ENCODE measurements at regions not wholly inside any gene's neighbourhood (a gene's known extent, or its start where the extent isn't known, plus 50 kb on each side); places are given as distances from the start of the nearest gene placed in this dataset.
"Not testable (repeated sequence)": the region's sequence is repeated elsewhere in the genome, so short reads cannot be mapped to it uniquely, and the experiment has no call there.

DNA sequence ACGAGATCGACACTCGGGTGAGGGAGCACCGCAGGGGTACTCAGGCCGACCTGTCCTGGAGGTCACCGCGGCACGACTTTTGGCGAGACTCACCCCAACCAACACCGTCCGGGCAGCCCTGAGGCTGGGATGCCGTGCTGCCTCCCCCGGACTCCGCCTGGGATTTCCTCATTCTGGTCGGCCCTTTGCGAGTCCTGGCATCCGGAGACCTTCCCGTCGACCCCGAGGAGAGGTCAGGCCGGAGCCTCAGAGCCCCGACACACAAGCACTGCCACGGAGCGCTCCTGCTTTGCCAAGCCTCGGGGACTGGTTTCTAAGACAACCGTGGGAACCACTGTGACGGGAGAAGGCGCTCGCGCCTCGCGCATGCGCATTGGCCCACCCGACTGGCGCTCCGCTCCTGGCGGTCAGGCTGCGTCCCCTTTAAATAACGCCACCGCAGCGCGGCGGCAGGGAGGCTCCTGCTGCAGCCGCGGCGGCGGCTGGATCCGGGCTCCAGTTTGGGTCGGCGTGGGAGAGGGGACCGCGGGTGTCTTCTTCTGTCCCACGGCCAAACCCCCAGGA is 166.4 kb upstream of the ZNF337 start:
- DNase-seq, result peak; percentile 92

DNA sequence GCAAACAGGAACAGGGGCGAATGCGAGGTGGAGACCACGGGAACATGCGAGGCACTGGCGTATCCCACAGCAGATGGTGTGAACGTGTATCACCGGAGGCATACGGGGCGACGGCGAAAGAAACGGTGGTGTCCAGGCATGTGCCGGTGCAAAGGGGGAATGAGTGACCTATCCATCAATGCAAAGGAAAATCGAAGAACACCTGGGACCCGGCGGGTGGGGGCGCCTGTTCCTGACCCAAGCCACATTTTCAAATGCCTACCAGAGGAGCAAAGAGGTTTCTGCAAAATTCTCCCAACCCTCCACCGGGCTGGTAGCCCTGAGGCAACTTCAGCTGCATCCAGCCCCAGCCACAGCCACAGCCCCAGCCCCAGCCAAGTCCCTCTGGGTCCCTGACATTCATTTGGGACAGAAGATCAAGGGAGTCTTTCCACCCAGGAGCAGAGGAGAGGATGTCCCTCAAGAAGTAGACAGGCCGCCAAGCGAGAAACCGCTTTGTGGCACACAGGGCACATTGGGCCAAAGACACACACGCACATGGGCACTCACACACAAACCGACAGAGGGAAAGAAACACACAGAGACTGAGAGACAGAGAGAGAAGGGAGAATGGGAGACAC is 164.0 kb upstream of the ZNF337 start:
- no peak for DNase-seq

DNA sequence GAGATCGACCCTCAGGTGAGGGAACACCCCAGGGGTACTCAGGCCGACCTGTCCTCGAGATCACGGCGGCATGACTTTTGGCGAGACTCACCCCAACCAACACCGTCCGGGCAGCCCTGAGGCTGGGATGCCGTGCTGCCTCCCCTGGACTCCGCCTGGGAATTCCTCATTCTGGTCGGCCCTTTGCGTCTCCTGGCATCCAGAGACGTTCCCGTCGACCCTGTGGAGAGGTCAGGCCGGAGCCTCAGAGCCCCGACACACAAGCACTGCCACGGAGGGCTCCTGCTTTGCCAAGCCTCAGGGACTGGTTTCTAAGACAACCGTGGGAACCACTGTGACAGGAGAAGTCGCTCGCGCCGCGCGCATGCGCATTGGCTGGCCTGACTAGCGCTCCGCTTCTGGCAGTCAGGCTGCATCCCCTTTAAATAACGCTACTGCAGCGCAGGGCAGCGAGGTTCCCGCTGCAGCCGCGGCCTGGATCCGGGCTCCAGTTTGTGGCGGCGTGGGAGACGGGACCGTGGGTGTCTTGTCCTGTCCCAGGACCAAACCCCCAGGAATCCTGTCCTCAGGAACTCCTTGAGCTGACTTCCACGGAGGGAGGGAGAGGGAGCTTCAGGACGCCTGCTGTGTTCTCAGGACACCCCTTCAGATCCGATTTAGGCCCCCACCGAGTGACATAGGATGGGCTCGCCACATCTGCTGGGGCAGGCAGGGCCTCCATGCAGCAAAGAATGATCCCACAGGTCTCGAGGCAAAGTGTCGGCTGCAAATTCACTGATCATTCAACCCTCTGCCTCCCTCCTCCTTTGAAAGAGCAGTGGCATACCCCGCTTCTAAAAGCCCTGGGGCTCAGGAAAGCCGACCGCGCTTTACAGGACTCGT is 163.2 kb upstream of the ZNF337 start:
- DNase-seq, result peak; percentile 91

DNA sequence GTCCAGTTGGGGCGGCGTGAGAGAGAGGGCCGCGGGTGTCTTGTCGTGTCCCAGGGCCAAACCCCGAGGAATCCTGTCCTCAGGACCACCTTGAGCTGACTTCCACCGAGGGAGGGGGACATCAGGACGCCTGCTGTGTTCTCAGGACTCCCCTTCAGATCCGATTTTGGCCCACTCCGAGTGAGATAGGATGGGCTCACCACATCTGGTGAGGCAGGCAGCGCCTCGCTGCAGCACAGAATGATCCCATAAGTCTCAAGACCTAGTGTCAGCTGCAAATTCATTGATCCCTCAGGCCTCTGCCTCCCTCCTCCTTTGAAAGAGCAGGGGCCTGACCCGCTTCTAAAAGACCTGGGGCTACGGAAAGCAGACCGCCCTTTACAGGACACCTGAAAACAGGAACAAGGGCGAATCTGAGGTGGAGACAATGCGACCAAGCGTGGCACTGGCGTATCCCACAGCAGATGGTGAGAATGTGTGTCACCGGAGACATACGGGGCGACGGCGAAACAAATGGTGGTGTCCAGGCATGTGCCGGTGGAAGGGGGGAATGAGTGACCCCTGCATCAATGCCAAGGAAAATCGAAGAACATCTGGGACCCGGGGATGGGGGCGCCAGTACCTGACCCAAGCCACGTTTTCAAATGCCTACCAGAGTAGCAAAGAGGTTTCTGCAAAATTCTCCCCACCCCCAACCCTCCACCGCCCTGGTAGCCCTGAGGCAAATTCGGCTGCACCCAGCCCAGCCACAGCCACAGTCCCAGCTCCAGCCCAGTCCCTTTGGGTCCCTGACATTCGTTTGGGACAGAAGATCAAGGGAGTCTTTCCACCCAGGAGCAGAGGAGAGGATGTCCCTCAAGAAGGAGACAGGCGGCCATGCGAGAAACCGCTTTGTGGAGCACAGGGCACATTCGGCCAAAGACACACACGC is 162.1 kb upstream of the ZNF337 start:
- no peak for DNase-seq

DNA sequence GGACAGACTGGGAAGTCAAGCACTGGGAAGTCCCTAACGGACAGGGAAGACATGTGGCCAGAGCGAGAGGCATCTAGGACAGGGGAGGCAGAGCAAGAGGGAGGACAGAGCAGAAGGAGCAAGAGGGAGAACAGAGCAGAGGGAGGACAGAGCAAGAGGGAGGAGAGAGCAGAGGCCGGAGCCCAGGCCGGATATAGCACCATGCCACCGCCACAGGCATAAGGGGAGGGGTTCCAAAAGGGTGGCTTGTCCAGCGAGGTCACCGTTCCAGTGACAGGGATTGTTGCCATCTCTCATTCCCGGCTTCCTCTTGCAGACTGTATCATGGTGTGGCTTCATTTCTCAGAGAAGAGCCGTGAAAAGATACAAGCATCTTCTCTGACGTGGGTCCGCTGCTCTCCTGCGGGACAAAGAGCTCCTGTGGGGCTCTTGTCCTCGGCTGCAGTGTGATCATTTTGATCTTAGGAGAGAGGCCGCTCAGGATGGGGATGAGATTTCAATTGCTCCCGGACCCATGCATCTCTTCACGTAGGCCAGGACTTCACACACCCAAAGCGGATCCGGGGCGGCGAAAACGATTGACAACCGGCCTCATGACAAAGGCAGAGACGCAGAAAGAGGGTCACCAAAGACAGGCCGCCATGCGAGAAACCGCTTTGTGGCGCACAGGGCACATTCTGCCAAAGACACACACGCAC is 160.6 kb upstream of the ZNF337 start:
- DNase-seq, result not testable (repeated sequence)

DNA sequence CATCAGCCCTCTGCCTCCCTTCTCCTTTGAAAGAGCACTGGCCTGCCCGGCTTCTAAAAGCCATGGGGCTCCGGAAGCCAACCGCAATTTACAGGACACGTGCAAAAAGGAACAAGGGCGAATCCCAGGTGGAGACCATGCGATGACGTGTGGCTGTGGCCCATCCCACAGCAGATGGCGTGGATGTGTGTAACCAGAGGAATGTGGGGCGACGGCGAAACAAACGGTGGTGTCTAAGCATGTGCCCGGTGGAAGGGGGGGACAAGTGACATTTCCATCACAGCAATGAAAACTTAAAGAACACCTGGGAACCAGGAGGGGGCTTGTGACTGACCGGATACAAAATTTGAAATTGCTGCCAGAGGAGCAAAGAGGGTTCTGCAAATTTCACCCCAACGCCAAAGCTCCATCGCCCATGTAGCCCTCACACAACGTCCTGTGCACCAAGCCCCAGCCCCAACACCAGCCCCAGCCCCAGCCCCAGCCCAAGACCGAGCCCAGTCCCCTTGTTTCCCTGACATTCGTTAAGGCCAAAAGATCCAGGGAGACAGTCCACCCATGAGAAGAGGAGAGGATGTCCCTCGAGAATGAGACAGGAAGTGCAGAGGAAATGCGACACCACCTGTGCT is 159.7 kb upstream of the ZNF337 start:
- DNase-seq, result no peak

DNA sequence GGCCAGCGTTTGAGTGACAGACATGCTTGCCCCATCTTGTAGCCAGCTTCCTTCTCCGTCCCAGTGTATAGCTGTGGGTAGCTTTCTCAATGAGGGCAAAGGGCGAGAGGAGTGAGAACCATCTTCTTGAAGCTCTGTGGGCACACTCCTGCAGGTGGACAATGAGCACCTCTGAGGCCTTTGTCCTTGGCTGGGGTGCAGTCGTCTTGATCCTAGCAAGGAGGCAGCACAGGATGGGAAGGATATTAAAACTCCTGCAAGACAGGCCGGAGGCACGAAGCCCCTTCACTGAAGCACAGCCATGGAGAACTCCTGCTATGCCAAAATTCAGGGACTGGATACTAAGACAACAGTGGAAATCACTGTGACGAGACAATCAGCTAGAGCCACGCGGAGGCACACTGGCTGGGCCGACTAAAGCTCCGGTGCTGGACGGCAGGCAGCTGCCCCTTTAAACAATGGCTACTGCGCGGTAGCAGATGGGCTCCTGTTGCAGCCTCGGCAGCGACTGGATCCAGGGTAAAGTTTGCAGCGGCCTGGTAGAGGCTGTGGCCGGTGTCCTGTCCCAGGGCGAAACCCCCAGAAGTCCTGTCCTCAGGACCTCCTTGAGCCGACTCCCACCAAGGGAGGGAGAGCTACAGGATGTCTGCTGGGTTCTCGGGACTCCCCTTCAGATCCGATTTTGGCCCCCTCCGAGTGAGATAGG is 159.0 kb upstream of the ZNF337 start:
- DNase-seq, result not testable (repeated sequence)

DNA sequence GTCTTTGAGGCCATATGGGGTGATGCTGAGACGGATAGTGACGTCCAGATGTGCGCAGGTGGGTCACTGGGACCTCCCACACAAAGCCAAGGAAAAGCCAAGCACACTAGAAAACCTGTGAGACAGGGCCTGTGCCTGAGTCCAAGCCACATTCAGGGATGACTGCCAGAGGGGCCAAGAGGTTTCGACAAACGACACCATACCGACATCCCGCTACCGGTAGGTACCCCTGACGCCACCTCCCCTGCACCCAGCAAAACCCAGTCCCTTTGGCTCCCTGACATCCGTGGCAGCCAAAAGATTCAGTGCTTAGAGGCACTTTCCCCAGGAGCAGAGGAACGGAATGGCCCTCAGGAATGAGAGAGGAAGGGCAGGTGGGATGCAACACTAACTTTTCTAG is 158.0 kb upstream of the ZNF337 start:
- DNase-seq, result not testable (repeated sequence)

DNA sequence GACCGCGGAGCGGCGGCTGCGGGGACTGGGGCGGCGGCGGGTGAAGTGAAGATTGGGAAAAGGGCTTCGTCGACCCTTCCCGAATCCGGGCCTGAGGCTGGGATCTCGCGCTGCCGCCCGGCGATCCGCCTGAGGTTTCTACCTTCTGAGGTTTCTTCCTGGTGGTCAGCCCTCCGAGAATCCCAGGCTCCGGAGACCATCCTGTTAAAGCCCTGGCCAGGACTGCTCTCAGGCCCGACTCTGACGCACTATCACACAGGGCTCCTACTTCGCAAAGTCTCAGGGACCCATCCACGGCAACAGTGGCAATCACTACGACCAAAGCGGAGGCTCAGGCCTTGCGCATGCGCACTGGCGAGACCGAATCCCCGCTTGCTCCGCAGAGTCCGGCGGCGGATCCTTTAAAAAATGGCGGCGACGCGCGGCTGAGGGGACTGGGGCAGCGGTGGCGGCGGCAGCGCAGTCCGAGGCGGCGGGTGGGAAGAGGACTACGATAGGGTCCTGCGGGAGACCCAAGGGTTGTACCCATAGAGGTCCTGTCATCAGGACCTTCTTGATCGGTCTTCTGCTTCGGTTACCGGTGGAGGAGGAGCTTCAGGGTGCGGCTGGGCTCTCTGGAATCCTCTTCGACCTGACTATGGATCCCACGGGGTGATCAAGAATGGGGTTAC is 157.2 kb upstream of the ZNF337 start:
- DNase-seq, result peak; percentile 91

DNA sequence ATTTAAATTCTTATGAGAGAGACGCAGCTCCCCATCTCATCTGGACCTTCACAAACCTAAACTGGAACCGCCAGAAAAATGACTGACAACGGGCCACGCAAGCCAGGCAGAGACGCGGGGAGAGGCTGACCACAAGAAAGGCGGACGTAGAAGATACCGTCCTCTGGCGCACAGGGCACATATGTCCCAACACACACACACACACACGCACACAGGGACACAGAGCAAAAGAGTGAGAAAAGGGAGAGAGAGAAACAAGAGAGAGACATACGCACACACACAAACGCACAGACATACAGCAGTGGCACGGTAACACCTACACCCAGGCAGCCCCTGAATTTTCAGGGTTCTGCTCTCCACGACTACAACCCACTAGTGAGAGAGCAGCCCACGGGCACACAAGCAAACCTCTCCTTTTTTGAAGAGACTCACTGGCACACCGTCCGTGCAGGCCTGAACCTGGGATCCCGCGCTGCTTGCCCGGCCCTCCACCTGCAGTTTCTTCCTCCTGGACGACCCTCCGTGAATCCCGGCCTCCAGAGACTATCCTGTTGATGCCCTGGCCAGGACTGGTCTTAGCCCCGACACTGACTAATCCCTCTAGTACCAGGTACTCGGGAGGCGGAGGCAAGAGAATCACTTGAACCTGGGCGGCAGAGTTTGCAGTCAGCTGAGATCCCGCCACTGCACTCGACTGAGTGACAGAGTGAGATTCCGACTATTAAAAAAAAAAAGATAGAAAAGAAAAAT is 156.5 kb upstream of the ZNF337 start:
- DNase-seq, result peak; percentile 23

DNA sequence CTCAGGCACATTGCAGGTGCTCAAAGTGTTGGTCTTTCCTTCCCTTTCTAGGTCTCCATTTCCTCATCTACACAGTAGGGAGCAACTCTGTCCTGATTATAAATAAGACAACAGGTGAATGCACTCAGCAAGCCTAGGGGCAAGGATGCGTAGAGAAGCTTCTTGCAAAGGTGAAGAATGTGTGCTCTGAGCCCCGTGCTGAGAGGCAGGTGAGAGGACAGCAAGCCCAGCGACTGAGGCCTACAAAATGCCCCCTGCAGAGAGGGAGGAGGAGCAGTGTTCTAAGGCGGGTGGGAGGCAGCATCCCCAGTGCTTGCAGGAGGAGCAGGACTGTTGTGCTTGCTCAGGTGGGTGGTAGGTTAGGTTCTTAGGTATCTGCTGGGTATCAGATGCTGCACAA is 153.5 kb upstream of the ZNF337 start:
- not testable (repeated sequence) for DNase-seq

DNA sequence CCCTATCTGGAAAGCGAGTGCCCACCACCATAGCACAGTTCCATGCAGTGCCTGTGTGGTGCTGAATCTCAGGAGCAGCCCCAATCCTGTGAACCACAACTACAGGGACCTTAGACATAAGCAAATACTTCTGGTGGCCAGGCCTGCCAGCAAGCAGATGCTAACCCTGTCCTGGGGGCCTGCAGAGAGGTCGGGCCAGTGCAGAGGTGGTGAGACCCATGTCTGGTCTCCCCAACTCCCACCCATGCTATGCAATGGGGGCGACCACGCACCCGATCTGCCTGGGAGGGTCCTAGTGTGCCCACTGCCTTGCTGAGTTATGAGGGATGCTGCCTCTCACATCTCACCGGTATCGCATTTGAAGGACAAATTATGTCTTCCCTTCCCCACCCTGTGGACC is 151.6 kb upstream of the ZNF337 start:
- no peak for DNase-seq

DNA sequence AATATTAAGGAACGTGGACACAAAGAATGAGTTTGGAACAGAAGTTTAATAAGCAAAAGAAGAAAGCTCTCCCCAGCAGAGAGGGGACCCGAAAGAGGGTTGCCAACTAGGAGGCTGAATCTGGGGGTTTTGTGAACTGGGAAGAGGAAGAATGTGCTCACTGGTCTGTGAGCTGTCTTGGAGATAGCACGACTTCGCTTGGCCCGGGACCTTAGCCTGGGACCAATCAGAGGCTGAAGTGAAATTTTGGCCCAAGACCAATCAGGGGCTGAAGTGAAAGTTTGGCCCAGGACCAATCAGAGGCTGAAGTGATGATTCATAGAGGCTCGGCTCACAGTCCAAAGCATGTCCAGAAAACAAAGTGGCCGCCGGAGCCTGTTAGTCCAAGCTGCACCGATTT is 148.0 kb upstream of the ZNF337 start:
- not testable (repeated sequence) for DNase-seq

DNA sequence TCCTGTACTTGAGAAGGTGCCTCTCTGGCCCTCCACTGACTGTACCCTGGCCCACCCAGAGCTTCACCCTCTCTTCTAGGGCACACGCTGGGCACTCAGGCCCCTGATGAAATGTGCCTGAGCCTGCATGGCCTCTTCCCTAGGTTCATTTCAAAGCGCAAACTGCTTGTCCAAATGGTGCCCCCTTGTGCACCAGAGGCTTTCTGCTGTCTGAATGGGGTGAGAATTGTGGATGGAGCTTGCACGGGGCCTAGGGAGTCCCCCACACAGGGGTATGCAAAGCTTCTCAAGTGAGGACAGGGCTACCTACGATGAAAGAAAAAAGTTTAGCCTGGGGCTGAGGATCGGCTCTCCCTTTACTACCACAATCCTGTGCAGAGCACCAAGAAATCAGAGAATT is 116.9 kb upstream of the ZNF337 start:
- DNase-seq, result not testable (repeated sequence)

DNA sequence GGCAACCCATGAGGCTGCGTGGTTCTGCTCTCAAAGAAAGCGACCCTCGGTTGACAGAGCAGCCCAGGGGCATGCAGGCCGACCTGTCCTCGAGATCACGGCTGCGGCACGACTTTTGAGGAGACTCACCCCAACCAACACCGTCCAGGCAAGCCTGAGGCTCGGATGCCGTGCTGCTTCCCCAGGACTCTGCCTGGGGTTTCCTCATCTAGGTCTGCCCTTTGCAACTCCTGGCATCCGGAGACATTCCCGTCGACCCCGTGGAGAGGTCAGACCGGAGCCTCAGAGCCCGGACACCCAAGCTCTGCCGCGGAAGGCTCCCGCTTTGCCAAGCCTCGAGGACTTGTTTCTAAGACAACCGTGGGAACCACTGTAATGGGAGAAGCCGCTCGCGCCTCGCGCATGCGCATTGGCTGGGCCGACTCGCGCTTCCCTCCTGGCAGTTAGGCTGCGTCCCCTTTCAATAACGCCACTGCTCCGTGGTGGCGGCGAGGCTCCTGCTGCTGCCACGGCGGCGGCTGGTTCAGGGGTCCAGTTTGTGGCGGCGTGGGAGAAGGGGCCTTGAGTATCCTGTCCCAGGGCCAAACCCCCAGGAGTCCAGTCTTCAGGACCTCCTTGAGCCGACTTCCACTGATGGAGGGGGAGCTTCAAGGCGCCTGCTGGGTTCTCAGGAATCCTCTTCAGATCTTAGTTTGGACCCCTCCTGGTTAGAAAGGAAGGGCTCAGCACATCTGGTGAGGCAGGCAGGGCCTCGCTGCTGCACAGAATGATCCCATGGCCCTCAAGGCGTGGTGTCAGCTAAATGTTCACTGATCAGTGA is 101.7 kb upstream of the ZNF337 start:
- DNase-seq, result not testable (repeated sequence)

DNA sequence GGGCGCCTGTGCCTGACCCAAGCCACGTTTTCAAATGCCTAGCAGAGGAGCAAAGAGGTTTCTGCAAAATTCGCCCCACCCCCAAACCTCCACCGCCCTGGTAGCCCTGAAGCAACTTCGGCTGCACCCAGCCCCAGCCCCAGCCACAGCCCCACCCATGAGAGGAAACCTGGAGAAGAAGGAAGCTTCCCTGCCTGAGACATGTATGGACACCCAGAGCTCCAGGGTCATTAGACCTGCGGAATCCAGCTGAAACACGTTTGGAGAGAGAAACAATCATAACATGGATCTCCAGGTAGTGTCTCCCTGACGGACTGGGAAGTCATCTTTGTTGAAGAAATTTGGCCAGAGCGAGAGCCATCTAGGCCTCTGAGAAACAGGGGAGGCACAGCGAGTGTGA is 100.4 kb upstream of the ZNF337 start:
- not testable (repeated sequence) for DNase-seq

DNA sequence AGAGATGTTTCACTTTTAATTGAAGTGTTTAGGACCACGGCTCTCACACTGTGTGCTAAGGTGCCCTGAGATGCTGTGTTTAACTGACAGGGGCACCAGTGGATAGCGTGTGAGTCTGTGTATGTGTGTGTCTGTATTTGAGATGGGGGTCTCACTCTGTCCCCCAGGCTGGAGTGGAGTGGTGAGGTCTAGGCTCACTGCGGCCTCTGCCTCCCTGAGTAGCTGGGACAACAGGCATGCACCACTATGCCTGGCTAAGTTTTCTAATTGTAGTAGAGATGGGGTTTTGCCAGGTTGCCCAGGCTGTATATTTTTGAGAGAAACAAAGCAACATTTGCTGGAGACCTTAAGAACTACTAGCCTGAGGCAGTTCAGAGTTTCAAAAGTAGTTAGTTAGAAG is 80.6 kb upstream of the ZNF337 start:
- not testable (repeated sequence) for DNase-seq

DNA sequence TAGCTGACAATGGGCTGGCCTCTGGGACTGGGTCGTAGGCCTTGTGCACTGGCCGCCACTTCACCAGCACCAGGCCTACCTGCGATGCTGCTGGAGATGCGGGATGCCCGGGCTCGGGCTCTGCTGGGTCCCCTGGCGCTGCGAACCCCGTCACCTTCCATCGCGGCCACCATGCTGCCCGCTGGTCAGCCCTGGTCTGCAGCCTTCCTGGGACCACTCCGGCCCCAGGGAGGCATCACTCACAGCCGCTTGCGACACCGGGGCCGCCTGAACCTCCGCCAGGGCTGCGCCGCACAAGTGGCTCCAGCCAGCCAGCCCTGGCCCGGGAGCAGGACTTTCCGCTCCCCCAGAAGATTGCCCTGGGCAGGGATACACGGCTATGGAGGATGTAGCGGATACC is 78.1 kb upstream of the ZNF337 start:
- DNase-seq, result not testable (repeated sequence)

DNA sequence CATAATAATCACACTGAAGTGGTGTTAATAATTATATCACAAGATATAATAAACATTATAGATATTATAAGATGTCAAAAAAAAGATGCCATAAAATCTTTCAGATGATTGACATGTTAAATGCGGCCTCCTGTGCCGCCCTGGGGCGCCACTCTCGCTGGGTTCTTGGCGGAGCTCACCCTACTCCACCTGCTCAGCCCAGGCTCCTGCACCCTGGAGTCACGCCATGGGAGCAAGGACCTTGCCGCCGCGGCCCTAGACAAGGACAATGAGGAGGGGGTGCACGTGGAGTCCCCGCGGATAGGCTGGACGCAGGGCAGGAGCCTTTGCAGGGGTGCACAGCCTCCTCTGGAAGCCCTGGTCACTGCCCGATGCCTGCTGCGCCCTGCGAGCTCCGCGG is 77.5 kb upstream of the ZNF337 start:
- DNase-seq, result not testable (repeated sequence)

All from activated CD4-positive, alpha-beta T cell treated with anti-CD3 and anti-CD28 coated beads for 48 hours (primary cell).